Putamen (tissue), 1 donor: ENCODE measurements at regions not wholly inside any gene's neighbourhood (a gene's known extent, or its start where the extent isn't known, plus 50 kb on each side); places are given as distances from the start of the nearest gene placed in this dataset.
"Not testable (repeated sequence)": the region's sequence is repeated elsewhere in the genome, so short reads cannot be mapped to it uniquely, and the experiment has no call there.

ENCODE experiments used
- DNase-seq: peaks from one replicate; pipeline ENCODE4 v3.0.0-alpha.2; 2016; ENCODE audit warnings: low spot score

DNA sequence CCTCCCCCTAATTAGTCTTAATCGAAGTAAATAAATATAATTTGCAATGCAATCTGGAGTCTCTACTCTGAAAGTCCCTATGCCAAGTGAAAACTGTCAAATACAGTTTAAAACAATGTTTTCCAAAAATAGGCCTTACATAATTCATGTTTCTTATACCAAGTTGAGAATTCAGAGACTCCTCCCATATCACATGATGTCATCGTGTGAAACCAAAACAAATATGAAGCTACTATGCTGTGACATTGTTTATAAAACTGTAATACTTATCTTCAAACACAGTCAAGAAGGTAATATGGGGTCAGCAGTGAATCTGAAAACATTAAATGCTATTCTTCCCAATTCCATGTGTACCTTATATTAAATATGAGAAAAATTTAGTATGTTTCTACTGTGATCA is 940.2 kb upstream of the FANCL start:
- no peak for DNase-seq

DNA sequence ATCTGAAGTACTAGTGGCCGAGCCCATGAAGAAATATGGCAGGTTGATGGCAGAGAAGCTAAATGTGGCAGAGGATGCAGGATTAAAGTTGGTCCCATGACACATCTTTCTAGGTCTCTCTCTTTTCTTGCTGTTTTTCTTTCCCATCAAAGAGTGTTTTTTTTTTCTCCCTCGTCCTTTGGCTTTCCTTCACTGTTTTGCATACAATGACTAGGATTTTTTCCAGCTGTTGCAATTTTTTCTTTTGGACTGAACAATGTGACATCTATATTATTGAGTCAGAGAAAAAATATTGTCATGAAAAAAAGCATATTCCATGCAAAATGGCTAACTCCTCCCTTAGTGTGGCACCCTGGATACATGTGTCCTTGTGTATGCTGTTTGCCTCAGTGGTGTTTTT is 939.5 kb upstream of the FANCL start:
- no peak for DNase-seq

DNA sequence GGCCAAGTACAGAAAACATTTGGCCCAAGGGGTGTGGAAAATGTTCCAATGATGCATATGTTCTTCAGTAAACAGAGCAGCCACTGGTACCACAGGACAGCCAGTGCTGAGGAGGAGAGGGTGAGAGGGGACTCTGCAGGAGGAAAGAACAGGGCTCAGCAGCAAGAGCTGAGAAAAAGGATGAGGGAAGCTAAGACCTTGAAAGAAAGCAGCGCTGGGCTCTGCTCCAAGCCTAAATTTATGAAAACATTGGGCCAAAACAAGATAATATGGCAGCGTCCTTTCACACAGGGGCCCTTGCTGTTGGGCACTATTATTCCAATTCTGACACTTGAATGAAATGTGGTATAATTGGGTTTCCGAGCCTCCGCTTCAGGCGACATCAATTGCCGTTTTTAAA is 939.0 kb upstream of the FANCL start:
- no peak for DNase-seq

DNA sequence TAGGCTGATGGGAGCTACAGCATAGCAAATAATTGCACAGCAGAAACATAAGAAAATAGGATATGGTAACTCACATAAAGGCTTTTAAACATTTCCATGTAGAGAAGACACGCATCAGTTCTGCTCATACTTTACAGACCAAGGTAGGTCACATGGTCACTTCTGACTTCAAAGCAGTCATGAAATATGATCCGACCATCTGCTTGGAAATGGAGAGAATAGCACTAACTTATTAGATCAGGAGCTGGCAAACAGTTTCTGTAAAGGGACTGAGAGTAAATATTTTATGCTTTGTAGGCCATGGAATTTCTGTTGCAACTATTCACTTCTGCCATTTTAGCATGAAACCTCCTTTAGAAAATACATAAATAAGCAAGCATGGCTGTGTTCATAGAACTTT is 936.6 kb upstream of the FANCL start:
- DNase-seq, result no peak

DNA sequence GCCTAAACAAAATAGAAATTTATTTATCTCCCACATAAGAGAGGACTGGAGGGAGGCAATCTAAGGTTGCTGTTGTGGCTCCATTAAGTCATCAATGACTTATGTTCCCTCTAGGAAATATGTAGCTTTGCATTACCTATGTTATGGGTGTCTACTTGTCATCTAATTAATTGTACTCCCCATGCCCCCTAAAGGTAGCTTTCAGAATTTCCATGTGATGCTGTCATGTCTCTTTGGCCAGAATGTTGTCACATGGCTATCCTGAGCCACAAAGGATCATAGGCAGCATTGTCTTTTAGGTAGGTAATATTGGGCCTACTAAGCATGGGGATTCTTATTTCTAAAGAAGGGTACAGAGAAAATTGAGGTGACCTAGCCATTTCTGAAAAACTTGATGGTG is 935.6 kb upstream of the FANCL start:
- DNase-seq, result no peak

DNA sequence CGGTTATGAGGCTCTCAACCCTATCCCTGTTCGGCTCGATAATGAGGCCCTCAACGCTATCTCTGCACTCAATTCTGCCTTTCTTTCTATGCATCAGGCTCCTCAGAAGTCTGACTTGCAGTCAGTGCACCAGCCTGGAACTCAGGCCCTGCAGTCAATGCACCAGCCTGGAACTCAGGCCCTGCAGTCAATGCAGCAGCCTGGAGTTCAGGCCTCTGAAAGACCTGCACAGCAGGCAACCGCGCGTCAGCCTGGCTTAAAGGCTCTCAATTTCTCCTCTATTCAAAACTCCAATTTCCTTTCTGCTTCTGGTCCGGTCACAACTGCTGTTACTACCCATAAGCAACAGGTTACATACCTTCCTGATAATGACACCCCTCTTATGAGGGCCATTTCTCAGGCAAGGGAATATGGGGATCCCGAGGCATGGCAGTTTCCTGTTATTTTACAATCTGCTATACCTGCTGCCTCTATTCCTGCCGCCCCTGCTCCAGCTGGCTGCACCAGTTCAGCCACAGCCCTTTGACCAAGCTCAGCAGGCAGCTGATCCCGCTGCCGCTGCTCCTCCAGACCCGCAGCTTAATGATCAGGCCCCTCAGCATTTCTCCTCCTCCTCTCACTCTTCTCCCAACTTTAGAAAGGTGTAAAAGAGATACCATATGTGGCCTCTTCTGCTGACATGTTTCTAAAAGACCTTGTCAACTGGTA is 933.6 kb upstream of the FANCL start:
- no peak for DNase-seq

DNA sequence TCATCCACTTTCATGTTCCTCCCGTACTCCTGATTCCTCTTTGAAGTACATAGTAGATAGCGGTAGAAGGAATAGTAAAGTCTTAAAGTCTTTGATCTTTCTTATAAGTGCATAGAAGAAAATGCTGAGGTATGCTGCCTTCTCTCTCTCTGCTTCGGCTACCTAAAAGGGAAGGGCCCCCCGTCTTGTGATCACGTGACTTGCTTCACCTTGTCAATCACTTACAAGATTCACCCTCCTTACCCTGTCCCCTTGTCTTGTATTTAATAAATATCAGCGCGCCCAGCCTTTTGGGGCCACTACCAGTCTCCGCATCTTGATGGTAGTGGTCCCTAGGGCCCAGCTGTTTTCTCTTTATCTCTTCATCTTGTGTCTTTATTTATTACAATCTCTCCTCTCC is 932.2 kb upstream of the FANCL start:
- DNase-seq, result no peak

DNA sequence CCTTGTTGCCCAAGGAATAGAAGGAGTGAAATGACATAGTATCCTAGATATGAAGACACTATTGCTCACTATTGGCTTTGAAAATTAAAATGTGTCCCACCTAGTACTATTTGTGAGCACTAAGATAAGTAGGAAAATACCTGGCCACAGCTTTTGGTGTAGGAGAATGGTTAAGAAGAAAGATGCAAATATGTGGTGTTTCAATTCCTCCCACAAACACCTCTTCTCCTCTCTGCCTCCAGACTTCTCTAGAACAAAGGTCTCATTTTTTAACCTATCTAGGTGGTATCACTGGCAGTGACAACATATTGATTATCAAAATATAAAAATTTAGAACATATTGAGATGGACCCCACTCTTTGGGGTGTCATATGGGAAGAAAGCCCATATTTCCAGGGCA is 929.9 kb upstream of the FANCL start:
- DNase-seq, result no peak

DNA sequence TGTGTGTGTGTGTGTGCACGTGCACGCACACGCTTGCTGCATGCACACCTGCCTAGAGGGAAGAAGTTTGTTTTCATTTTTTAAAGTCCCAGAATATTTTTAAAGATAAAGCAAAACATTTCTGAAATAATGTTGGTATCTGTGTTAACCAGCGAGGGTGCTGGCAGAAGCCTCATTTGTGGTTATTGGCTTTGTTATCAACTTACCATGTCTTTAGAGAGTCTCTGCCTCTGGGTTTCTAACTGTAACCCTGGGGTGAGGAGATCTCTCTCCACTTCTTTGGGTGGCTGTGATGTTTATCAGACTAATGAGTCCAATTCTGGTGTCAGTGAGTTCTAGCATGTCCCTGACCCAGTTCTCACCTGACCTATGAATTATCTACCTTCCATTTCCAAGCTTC is 927.6 kb upstream of the FANCL start:
- no peak for DNase-seq

DNA sequence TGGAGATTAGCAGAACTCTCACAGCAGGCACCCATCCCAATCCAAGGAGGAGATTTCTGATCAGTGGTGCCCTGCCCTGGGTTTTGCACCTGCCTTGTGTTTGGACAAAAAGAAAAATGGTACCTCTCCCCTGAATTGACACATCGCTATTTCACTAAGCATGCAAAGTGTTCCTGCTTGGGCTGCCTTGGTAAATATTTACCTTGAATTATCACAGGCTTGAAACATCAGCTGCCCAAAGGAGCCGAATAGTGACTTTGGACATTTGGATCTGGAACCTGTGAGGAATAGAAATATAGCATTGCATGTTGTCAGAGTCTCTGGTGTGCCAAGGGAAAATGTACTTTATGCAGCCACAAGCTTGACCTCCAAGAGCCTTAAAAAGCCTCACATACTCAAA is 926.4 kb upstream of the FANCL start:
- DNase-seq, result no peak

DNA sequence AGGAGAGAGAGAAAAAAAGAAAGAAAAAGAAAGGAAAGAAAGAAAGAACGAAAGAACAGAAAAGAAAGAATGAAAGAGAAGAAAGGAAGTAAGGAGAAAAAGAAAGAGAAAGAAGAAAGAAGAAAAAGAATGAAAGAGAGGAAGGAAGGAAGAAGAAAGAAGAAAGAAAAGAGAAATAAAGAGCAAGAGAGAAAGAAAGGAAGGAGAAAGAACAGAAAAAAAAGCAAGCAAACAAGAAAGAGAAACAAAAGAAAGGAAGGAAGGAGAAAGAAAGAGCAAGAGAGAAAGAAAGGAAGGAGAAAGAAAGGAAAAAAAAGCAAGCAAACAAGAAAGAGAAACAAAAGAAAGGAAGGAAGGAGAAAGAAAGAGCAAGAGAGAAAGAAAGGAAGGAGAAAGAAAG is 916.8 kb upstream of the FANCL start:
- not testable (repeated sequence) for DNase-seq

DNA sequence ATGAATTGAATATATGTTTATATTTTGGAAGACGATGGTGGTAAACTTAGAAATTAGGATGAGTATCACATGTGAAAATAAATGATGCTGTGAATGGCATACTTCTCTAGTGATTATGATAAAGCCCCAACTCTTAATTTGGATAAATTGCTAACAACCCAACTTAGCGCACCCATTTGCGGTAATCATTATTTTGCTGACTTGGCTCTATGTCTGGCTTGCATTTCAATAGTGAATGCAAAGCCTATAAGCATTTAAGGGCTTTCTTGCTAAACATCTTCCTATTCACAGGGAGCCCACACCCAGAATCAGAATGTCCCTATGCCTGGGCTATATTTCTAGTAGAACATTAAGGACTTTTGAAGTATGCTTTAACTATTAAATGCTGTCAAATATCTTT is 910.7 kb upstream of the FANCL start:
- no peak for DNase-seq

DNA sequence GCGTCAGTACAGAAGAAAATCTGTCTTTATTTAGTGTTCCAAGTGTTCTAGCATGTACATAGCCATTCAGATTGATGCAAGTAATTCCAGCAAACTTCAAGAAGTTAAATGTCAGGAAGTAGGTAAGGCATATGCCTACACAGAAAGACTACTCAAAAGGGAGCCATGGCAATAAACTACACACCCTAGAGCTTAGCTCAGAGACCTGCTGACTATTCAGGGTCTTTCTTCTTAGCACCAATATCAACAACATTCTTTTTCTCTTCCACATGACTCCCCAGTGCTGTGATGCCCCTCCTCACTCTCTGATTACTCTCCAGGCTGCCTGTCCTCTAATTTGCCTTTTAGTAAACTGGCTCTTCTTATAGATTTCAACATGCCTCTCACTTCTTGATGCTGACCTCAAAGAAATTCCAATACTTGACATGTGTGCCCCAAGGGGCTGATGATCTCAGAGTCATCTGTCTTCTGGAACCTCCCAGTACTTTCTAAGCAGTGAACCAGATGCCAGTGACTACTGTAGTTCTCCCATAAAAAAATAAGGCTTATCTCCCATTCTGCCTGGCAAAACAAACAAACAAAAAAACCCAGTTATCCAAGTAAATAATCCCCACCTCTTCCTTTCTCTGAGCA is 909.2 kb upstream of the FANCL start:
- no peak for DNase-seq

DNA sequence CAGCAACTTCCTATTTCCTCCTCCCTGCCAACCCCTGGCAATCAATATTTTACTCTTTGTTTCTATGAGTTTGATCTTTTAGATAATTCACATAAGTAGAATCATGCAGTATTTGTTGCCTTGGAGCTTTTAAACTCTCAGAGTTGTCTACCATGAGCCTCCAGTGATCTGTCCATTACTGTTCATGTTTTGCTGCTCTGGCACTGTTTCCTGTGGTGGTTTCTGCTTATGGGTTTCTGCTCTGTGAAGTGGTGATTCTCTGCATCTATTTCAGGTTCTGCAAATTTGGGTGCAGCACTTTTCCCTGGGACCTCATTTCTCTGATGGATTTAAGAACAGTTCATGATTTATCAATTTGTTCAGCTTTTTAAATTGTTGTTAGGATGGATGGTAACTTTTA is 908.1 kb upstream of the FANCL start:
- no peak for DNase-seq

DNA sequence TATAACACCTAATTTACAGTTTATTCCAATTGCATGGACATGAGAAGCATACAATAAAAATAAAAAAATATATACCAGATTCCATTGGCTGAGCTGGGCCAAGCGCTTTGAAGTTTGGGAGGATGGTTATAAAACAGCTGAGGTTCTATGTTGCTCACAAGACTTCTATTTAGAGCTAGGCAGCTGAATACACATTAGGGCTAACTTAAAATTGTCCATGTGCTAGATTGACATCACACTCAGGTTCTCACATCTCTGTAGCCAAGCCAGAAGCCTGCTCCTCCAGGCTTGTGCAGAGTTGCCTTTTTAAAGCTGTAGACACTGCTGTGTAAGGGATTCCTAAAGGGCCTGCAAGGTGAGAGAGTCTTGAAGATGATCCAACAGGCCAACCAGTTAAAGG is 871.1 kb upstream of the FANCL start:
- DNase-seq, result no peak

DNA sequence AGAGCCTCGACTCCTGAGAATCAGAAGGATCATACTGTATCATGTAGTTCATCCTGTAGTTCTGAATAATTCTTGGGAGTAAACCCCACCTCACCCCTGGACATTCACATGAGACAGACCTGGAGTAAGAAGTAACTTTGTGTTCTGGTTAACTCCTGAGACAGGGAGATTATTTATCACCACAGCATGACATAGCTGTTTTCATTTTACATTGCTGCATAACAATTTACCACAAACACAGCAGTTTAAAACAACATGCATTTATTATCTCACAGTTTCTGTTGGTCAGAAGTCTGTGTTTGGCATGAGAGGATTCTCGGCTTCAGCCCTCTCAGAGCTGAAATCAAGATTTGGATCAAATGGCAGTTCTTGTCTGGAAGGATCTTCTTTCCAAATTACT is 855.8 kb upstream of the FANCL start:
- no peak for DNase-seq

DNA sequence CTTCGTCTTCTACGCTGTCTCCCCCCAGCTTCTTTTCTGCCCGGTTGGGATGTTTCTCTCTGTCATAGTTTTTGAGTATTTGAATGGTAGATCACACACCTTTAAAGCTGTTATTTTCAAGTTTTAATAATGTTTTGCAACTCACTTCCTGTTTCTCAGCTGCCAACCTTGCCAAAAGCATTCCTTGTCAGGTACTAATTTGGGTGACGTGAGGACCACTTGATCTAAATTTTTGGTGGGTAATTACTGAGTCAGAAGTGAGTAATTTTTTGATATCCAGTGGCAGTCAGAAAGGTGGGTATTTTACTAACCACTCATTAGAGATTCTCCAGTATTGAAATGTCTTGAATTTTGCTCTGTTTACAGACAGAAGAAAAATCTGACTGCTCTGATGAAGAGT is 852.4 kb upstream of the FANCL start:
- DNase-seq, result no peak

DNA sequence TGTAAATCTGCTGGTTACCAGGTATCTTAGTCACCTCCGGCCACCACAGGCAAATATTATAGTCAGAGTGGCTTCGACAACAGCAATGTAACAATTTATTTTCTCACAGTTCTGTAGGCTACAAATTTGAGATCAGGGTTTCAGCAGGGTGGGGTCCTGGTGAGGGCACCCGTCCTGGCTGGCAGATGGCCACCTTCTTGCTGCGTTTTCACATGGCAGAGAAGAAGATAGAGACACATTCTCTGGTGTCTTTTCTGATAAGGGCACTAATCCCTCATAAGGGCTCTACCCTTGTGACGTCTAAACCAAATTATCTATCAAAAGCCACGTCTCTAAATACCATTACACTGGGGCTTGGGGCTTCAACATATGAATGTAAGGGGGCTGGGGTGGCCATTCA is 843.2 kb upstream of the FANCL start:
- no peak for DNase-seq

DNA sequence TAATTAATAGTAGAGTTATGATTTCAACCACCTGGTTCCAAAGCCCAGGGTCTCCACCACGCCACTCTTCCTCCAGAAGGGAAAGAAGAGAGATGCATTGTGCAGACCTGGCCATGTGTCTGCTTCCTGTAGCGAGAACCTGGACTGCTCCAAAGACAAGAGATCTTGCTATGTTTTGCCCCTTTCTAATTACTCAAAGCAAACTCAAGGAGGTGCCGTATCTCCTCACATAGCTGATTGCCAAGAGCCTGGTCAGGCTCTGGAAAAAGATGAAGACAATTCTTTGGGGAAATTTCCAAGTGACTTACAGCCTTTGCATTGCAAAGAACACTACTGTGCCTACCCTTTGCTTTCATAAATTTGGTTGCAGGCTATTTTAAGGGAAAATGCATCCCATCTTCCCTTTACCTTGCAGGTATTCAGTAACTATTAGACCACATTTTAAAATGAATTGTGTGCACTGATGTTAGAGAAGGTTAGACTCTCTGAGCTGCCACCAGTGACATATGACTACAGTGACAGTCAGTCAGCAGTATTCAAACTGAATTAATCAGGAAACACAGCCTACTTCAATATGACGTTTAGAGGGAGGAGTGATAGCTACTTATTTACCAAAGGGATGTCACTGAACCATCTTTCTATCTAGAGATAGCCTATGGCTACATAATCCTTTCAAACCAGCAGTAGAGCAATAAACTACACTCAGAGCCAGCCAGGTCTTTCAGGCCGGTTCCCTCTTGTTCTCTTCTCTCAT is 842.1 kb upstream of the FANCL start:
- no peak for DNase-seq

DNA sequence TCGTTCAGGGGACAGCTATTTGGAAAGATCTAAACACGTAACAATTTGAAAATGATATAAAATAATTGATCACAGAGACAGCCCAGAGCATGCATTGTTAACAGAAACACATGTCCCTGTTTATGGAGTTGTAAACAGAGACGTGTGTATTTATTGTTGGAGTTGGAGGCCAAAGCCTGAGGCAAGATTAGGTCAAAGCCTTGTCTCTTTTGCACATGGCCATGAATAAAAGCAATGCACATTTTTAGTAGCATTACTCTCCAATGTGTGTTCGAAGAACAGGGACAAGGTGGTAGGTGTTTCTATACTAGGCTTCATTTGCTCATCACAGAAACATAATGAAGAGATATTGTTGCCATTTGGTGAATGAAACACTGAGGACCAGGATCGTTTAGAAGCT is 841.5 kb upstream of the FANCL start:
- DNase-seq, result no peak

DNA sequence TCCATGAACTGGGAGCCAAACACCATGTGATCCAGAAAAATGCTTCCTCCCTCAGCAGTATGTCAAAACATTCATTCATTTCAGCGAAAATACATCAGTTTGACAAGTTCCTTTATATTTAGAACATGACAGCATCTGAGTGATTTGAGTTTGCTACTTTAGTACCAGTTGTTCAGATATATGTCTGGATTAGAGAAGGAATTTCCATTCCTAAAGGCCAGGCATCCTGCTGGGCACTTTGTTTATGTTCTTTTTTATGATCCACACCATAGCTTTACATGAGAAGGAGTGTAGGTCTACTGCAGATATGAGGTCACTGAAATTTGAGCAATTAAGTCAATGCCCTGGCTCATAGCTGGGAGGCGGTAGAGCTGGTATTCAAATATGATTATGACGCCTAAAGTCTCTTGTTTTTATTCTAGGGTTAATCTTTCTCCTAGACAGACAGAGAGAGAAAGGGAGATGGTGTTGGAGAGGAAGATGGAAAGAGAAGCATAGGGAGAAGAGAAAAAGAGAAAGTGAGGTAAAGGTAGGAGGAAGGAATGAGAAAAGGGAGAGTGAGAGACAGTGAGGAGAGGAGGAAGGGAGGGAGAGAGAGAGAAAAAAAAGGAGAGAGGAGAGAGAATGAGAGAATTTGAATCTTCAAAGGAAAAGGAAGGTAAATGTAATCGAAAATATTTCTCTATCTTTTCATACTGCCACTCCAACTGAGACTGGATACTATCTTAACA is 839.5 kb upstream of the FANCL start:
- DNase-seq, result peak; percentile 34

DNA sequence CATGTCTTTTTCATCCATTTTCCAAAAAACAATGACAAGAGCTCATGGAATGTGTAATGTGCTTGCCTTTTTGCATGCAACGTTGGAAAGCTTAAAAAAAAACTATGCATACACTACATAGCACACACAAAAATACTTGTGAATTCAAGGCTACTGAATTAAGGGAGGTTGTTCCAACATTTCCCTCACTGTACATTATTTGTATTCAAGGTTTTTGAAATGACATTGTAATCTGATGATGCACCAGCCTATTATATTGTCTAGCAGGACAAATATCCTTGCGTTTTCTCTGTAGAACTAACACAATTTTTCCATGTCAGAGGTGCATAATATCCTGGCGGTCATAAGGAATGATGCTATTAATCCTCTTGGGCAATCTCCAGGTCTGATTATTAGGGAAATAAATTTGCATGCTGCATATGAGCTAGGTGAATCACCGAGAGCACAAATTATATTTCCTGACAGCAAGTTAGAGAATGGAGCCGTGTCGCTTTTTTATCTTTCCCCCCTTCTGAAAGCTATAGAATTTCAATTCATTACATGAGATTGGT is 836.9 kb upstream of the FANCL start:
- DNase-seq, result no peak
